Stimulated activated naive CD8-positive, alpha-beta T cell treated with anti-CD3 and anti-CD28 coated beads, Interleukin-15, Interleukin-2, amounts not matched to agents 100 U/mL and 50 U/mL, for 24 hours (primary cell): ENCODE measurements at regions not wholly inside any gene's neighbourhood (a gene's known extent, or its start where the extent isn't known, plus 50 kb on each side); places are given as distances from the start of the nearest gene placed in this dataset.

Experiments
- ATAC-seq: fragments of 150-1000 bp; cut with Tn5 transposase; one replicate; pipeline ENCODE4 v1.10.0; 2021
- DNase-seq: peaks from one replicate; pipeline ENCODE4 v3.0.0; 2021

- DNase-seq (no peak), ATAC-seq (no peak)
These were observed 177.4 kb upstream of the NRIP1 start for GRCh38 chr21:15241997-15242736.

- ATAC-seq (no peak), DNase-seq (no peak)
These were observed 178.1 kb upstream of the NRIP1 start for GRCh38 chr21:15242906-15243305.

GRCh38 chr21:15243406-15243805 lies 178.6 kb upstream of the NRIP1 start:
- DNase-seq (no peak), ATAC-seq (no peak)

DNA sequence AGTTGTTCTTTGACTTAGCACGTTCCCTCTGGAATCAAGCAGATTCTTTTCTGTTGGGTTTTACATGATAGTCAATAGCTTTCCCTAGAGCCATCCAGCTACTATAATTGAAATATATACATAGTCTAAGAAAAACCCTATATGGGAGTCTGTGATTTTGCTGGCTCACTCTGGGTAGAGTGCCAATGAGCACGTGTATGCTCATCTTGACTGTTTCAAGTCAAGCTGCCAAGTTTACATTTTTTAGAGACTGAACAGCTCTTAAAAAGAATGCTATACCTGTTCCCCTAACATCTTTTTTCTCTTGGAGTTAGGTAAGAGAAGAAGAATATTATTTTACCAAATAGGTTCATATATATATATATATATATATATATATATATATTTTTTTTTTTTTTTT lies 182.8 kb upstream of the NRIP1 start:
- ATAC-seq (no peak), DNase-seq (no peak)

DNA sequence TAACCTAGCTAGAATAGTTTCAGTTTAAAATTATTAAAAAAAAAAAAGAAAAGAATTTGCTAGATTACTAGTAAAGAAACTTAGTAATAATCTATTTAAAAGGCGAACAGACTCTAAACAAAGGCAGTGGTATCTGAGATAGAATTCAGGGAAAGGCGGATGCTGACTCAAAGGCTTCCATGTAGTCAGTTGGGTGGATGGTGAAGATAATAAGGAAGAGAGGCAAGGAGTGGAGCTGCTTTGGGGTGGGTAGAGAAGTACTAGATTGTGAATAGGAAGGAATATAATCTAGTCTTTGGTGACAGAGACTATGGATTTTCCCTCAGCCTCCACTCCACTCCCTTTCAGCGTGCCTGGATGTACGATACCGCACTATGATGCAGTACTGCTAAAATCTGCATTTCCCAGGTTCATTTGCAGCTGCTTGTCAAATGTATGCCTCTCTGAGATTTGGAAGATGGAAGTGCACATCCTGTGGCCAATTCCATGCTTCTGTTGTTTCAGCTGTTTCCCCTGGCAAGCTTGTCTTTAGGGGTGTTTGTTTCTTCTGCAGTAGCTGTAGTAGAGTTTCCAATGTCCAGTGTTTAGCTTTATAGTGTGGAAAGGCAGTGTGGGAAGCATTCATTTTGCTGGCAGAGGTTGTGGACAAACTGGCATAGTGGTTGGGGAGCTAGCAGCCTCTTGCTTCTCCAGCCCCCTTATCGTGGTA lies 184.6 kb upstream of the NRIP1 start:
- DNase-seq (no peak), ATAC-seq (no peak)

DNA sequence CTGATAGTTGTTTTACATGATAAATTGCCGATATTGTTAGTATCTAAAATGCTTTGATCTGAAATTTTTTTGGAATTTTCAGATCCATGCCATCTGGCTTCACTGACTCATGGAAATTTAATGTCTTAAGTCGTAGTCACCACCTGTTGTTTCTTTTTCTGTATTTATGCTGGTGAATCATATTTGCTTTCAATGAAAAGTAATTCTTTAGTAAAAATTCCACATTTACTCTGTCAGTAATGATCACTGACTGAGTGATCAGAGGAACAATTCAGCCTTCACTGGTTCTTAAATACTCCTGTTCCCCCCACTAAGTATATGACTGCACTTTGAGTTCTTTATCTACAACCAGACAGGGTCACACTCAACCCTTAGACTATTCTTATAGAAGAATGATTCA lies 185.6 kb upstream of the NRIP1 start:
- ATAC-seq = no peak
- no peak for DNase-seq

DNA sequence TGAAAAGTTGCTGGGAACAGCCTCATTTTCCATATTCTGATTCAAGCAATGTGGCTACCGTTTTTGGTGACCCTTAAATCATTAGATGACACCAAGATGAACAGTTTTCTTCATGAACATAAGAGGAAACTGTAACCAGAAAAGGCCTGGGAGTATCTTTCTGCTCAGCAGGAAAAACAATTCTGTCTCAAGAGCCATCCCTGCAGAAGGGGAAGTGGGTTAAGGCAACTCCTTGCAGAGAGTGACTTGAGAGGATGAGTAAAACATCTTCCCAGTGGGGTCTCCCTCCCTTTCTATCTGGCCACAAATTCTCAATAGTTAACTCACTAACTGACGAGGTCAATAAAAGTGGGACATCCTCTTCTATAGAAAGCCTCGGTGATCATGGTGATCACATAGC lies 187.6 kb upstream of the NRIP1 start:
- DNase-seq (no peak), ATAC-seq (no peak)

DNA sequence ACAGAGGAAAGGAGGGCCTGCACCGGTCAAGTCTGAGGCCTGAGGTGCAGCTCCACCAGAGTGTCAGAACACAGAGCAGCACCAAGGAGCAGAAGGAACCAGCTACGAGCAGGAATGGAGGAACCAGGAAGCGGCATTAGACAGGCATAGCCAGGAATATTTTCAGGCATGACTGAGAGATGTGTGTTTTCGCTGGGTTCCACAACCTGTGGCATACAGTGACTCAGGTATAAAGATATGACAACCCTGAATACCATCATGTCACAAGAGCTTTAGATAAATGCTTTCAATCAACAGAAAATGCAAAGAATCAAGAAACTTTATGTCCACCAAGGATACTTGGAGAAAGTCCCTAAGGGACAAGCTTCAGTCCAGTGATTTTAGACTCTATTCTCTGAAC lies 189.3 kb upstream of the NRIP1 start:
- ATAC-seq (no peak), DNase-seq (no peak)

DNA sequence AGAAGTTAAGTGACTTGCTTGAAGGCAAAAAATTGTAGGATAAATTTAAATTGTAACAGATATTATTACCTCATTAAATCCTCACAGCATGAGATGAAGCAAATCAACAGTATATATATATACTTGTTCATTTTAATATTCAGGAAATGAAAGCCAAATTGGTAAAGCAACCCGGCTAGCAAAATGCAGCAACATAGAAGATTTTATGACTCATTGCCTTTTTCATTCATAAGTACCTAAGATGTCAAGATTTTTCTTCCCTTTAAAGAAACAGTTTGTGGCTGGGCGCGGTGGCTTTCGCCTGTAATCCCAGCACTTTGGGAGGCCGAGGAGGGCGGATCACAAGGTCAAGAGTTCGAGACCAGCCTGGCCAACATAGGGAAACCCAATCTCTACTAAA lies 190.5 kb upstream of the NRIP1 start:
- ATAC-seq (no peak), DNase-seq (no peak)

DNA sequence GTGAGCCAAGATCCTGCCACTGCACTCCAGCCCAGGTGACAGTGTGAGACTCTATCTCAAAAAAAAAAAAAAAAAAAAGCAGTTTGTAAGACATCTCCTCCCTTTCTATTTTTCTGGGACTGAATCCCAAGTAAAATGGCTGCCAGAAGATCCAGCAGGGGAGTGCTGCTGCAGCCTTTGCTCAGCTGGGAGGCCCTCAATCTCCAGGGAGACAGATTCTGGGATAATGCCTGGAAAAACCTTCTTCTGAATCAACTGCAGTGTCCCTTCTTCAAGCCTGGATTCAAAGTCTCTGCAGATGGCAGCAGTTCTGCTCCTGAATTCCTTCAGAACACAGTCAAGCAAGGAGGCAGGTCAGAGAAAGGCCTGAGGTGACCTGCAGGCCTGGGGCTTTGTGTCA lies 191.0 kb upstream of the NRIP1 start:
- ATAC-seq (no peak), DNase-seq (no peak)

DNA sequence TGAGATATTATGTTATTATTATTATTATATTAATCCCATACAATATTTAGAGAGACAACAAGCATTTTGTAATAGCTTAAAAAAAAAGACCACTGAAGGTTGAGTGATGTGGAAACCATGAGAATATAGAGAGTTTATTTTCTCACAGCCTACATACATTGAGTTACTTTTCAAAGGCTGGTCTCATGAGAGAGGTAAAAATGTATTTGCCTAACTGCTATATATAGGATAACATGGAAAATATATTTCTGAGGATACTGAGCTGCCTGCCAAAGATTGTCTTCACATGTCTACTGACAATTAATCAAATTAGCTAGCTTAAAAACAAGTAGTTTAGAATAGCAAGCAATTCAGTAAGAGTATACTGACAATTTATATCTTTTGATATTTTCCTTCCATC lies 192.2 kb upstream of the NRIP1 start:
- DNase-seq = no peak
- no peak for ATAC-seq

- no peak for ATAC-seq
These were observed 192.8 kb upstream of the NRIP1 start for GRCh38 chr21:15257646-15258045.

DNA sequence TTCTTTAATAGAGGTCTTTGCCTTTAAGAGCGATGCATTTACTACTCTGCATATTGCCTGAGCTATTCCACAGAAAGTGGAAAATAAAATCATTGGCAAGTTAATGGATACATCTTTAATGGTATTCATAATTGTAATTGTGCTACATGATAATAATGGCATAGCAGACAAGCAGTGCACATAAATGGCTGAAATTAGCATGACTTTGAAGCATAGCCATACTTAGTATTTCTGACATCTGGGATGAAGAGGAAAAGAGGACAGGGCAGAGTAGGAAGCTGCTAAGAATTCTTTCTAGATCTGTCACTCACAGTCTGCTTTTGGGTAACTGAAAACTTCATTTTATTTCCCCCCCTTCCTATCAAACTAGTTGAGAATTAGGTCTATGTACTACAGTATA lies 195.0 kb upstream of the NRIP1 start:
- DNase-seq = no peak

More at GRCh38 chr21:15257646-15258045, 192.8 kb upstream of the NRIP1 start:
- DNase-seq = no peak

DNA sequence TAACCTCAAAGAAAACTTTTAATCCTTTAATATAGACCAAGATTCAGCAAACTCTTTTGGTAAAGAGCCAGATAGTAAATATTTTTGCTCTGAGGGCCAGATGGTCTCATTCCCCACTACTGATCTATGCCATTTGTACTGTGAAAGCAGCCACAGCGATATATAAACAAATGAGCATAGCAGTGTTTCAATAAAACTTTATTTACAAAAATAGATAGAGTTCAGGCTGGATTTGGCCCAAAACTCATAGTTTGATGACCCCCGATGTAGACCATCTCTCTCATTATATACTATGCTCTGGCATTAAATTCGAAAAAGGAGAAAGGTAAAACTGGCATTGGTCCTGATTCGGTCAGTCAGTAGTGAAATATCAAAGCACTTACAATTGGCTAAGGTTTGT lies 195.8 kb upstream of the NRIP1 start:
- ATAC-seq (no peak), DNase-seq (no peak)

More for the DNA sequence above, 195.0 kb upstream of the NRIP1 start:
- ATAC-seq = no peak

GRCh38 chr21:15264084-15264665 lies 199.4 kb upstream of the NRIP1 start:
- no peak for DNase-seq
- ATAC-seq = no peak

GRCh38 chr21:15272171-15272570 lies 207.4 kb upstream of the NRIP1 start:
- ATAC-seq (no peak), DNase-seq (no peak)

GRCh38 chr21:15272591-15272990 lies 207.8 kb upstream of the NRIP1 start:
- no peak for DNase-seq
- ATAC-seq = no peak

DNA sequence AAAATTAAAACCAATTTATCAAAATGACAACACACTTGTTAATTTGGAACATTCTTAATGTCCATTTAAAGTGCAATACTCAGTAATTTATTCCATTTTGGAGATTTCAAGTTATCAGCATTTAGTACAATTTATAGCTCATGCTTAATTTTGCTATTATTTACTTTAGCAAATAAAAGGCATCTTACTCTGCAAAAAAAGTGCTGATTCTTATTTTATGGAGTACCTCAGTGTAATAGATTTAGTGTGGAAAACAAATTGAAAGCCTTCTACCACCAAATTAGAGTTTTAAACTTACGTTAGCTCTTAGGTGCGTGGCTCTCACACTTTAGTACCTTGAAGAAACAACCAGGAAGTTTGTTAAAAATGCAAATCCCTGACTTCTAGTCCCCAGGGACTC lies 208.4 kb upstream of the NRIP1 start:
- DNase-seq (no peak), ATAC-seq (no peak)

DNA sequence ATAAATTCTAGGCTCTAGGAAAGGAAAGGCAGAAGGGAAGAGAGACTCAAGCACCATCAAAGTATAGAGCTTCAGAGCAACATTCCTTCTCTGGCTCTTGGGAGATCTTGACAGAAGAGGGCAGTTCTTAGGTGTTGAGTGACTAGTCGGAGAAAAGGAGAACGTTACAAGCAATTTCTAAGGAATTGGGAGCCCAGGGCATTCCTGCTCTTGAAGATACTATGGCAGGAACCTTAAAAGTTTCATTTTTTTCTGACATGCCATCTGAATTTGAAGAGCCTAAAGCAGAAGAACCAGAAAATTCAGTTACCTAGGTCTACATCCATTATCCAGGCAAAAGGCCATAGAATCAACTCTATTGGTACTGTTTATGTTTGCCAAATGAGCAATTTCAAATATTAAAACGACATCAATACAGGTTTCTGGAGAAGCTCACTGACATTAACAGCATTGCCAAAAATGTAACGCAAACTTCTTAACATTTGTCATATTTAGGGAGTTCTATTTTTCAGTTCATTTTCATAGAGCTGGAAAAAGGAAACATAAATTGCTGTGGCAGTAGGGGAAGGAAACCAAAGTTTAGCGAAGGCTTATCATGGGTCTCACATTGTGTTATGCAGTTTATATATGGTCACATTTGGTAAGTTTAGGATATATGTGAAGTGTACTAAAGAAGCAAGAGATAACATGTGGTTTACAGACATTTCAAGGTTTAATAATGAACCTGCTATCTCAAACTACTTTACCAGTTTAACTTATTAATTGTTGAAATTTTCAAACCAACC lies 210.1 kb upstream of the NRIP1 start:
- ATAC-seq = no peak
- DNase-seq = no peak

DNA sequence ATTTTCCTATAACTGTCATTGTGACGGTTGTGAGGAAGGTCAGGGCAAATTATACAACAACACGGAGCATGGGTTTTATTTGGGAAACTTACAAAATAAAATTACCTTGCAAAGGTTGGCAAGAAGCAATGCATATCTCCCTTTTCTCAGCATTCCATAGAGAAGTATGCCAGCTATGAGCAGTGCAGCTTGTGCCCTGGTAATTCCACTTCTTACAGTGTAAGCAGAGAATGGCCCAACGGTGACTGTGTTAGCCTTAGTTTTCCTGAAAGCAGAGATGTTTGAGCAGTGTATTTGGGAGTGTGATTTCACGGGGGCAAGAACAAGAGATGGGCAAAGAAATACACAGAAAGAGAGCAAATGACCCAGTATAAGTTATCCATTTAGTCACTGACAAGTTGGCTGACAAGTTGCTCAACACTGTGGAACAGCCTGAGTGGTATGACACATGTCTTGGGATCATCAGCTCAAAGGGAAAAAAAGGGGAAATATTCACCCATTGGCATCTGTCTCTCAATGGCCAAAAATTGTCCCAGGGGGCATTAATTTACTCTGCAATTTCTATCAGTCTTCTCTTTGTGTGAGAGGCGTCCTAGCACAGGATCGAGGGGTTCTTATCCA lies 210.9 kb upstream of the NRIP1 start:
- DNase-seq (no peak), ATAC-seq (no peak)

DNA sequence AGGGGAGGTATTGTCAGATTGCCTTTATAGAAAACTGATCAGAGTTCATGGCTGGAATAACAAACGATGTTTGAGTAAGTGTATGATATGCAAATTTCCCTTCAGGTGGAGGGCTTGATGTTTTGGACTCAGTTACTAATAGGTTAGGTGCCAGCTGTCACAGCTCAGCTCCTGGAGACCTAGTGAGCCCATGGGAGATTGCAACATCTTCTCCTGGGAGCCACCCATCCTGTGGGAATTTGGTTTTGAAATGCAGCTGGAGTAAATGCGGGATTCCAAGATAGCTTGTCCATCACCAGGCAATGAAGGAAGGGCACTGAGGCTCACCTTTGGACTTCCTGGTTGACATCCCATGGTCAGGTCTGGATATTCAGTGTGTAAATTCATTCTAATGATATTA lies 211.4 kb upstream of the NRIP1 start:
- no peak for ATAC-seq

GRCh38 chr21:15277466-15277865 lies 212.7 kb upstream of the NRIP1 start:
- ATAC-seq = no peak
- no peak for DNase-seq

More for the DNA sequence above, 211.4 kb upstream of the NRIP1 start:
- DNase-seq = no peak
